ENCODE measurements at regions not wholly inside any gene's neighbourhood (a gene's known extent, or its start where the extent isn't known, plus 50 kb on each side); places are given as distances from the start of the nearest gene placed in this dataset.

GRCh38 chr5:147036691-147037245 is 158.2 kb upstream of the PPP2R2B start:
- whole genome bisulfite sequencing (ENCODE audit: insufficient coverage, insufficient read length): no CpG with 5 or more reads among the region's 4 CpGs
- H3K4me3 ChIP-seq (ENCODE audit: low read length): no peak overlapping the region
- no peaks in the 10 kb centered on the region for H3K4me1 ChIP-seq (ENCODE audit: control insufficient read depth, insufficient read depth, low read length)
- no peaks in the 10 kb centered on the region for H3K9me3 ChIP-seq (ENCODE audit: control insufficient read depth, insufficient read depth, low read length)
- no peak overlapping the region for H3K27ac ChIP-seq (ENCODE audit: low read length)
- DNase-seq (ENCODE audit: low read depth, low spot score): no peak
- H3K27me3 ChIP-seq (ENCODE audit: control insufficient read depth, insufficient read depth, low read length): no peaks in the 10 kb centered on the region
- H3K36me3 ChIP-seq (ENCODE audit: control insufficient read depth, insufficient read depth, low read length): no peaks in the 10 kb centered on the region

- DNase-seq (ENCODE audit: low read depth, low spot score): no peak
- Histone ChIP-seq H3K4me1 (ENCODE audit: control insufficient read depth, insufficient read depth, low read length) (no peaks in the 10 kb centered on the region), H3K4me3 (ENCODE audit: low read length) (no peak overlapping the region), H3K27me3 (ENCODE audit: control insufficient read depth, insufficient read depth, low read length) (no peaks in the 10 kb centered on the region), H3K9me3 (ENCODE audit: control insufficient read depth, insufficient read depth, low read length) (no peaks in the 10 kb centered on the region), H3K36me3 (ENCODE audit: control insufficient read depth, insufficient read depth, low read length) (no peaks in the 10 kb centered on the region), H3K27ac (ENCODE audit: low read length) (no peak overlapping the region)
- no CpG with 5 or more reads among the region's 3 CpGs for WGBS (ENCODE audit: insufficient coverage, insufficient read length)
These were observed 159.1 kb upstream of the PPP2R2B start for GRCh38 chr5:147037515-147038205.

GRCh38 chr5:147040856-147041255 is 162.3 kb upstream of the PPP2R2B start:
- peaks cover 1% of the 10 kb centered on the region; the same call in 1 of the 2 replicates for H3K4me1 ChIP-seq (ENCODE audit: control insufficient read depth, insufficient read depth, low read length)
- no peak overlapping the region for H3K27ac ChIP-seq (ENCODE audit: low read length)
- no peaks in the 10 kb centered on the region for H3K9me3 ChIP-seq (ENCODE audit: control insufficient read depth, insufficient read depth, low read length)
- no peaks in the 10 kb centered on the region for H3K27me3 ChIP-seq (ENCODE audit: control insufficient read depth, insufficient read depth, low read length)
- no peak overlapping the region for H3K4me3 ChIP-seq (ENCODE audit: low read length)
- H3K36me3 ChIP-seq (ENCODE audit: control insufficient read depth, insufficient read depth, low read length): no peaks in the 10 kb centered on the region
- no peak for DNase-seq (ENCODE audit: low read depth, low spot score)
- WGBS (ENCODE audit: insufficient coverage, insufficient read length): no CpG with 5 or more reads among the region's 3 CpGs

GRCh38 chr5:147044572-147045273 is 166.2 kb upstream of the PPP2R2B start:
- peaks cover 1% of the 10 kb centered on the region; the same call in 1 of the 2 replicates for H3K4me1 ChIP-seq (ENCODE audit: control insufficient read depth, insufficient read depth, low read length)
- no peak for DNase-seq (ENCODE audit: low read depth, low spot score)
- no peak overlapping the region for H3K27ac ChIP-seq (ENCODE audit: low read length)
- no CpG with 5 or more reads among the region's 2 CpGs for WGBS (ENCODE audit: insufficient coverage, insufficient read length)
- no peaks in the 10 kb centered on the region for H3K9me3 ChIP-seq (ENCODE audit: control insufficient read depth, insufficient read depth, low read length)
- H3K4me3 ChIP-seq (ENCODE audit: low read length): no peak overlapping the region
- H3K27me3 ChIP-seq (ENCODE audit: control insufficient read depth, insufficient read depth, low read length): no peaks in the 10 kb centered on the region
- no peaks in the 10 kb centered on the region for H3K36me3 ChIP-seq (ENCODE audit: control insufficient read depth, insufficient read depth, low read length)

- no CpG with 5 or more reads among the region's 3 CpGs for WGBS (ENCODE audit: insufficient coverage, insufficient read length)
- Histone ChIP-seq H3K36me3 (ENCODE audit: control insufficient read depth, insufficient read depth, low read length) (no peaks in the 10 kb centered on the region), H3K27me3 (ENCODE audit: control insufficient read depth, insufficient read depth, low read length) (no peaks in the 10 kb centered on the region)
These were observed 166.7 kb upstream of the PPP2R2B start for GRCh38 chr5:147045290-147045689.

GRCh38 chr5:147046281-147046680 is 167.7 kb upstream of the PPP2R2B start:
- DNase-seq (ENCODE audit: low read depth, low spot score): no peak
- Histone ChIP-seq H3K27ac (ENCODE audit: low read length) (no peak overlapping the region), H3K4me3 (ENCODE audit: low read length) (no peak overlapping the region), H3K27me3 (ENCODE audit: control insufficient read depth, insufficient read depth, low read length) (no peaks in the 10 kb centered on the region), H3K4me1 (ENCODE audit: control insufficient read depth, insufficient read depth, low read length) (peaks cover 1% of the 10 kb centered on the region; the same call in 1 of the 2 replicates), H3K9me3 (ENCODE audit: control insufficient read depth, insufficient read depth, low read length) (no peaks in the 10 kb centered on the region), H3K36me3 (ENCODE audit: control insufficient read depth, insufficient read depth, low read length) (no peaks in the 10 kb centered on the region)
- WGBS (ENCODE audit: insufficient coverage, insufficient read length): no CpG with 5 or more reads among the region's 1 CpG

More at GRCh38 chr5:147045290-147045689, 166.7 kb upstream of the PPP2R2B start:
- H3K4me3 ChIP-seq (ENCODE audit: low read length): no peak overlapping the region
- H3K4me1 ChIP-seq (ENCODE audit: control insufficient read depth, insufficient read depth, low read length): peaks cover 1% of the 10 kb centered on the region; the same call in 1 of the 2 replicates
- H3K9me3 ChIP-seq (ENCODE audit: control insufficient read depth, insufficient read depth, low read length): no peaks in the 10 kb centered on the region
- no peak for DNase-seq (ENCODE audit: low read depth, low spot score)
- no peak overlapping the region for H3K27ac ChIP-seq (ENCODE audit: low read length)

- Histone ChIP-seq H3K27me3 (ENCODE audit: control insufficient read depth, insufficient read depth, low read length) (no peaks in the 10 kb centered on the region), H3K4me3 (ENCODE audit: low read length) (no peak overlapping the region), H3K9me3 (ENCODE audit: control insufficient read depth, insufficient read depth, low read length) (no peaks in the 10 kb centered on the region), H3K36me3 (ENCODE audit: control insufficient read depth, insufficient read depth, low read length) (no peaks in the 10 kb centered on the region), H3K4me1 (ENCODE audit: control insufficient read depth, insufficient read depth, low read length) (peaks cover 1% of the 10 kb centered on the region; the same call in 1 of the 2 replicates), H3K27ac (ENCODE audit: low read length) (no peak overlapping the region)
- DNase-seq (ENCODE audit: low read depth, low spot score): no peak
These were observed 168.3 kb upstream of the PPP2R2B start for GRCh38 chr5:147046894-147047293.

- no CpG with 5 or more reads among the region's 2 CpGs for WGBS (ENCODE audit: insufficient coverage, insufficient read length)
- no peak overlapping the region for H3K4me3 ChIP-seq (ENCODE audit: low read length)
These were observed 171.2 kb upstream of the PPP2R2B start for GRCh38 chr5:147049764-147050163.

GRCh38 chr5:147050172-147050571 is 171.6 kb upstream of the PPP2R2B start:
- DNase-seq (ENCODE audit: low read depth, low spot score): no peak
- no peaks in the 10 kb centered on the region for H3K36me3 ChIP-seq (ENCODE audit: control insufficient read depth, insufficient read depth, low read length)
- WGBS (ENCODE audit: insufficient coverage, insufficient read length): no CpG with 5 or more reads among the region's 2 CpGs
- no peak overlapping the region for H3K27ac ChIP-seq (ENCODE audit: low read length)
- no peaks in the 10 kb centered on the region for H3K9me3 ChIP-seq (ENCODE audit: control insufficient read depth, insufficient read depth, low read length)
- H3K4me1 ChIP-seq (ENCODE audit: control insufficient read depth, insufficient read depth, low read length): peaks cover 1% of the 10 kb centered on the region; the same call in 1 of the 2 replicates
- H3K4me3 ChIP-seq (ENCODE audit: low read length): no peak overlapping the region
- no peaks in the 10 kb centered on the region for H3K27me3 ChIP-seq (ENCODE audit: control insufficient read depth, insufficient read depth, low read length)

More at GRCh38 chr5:147049764-147050163, 171.2 kb upstream of the PPP2R2B start:
- Histone ChIP-seq H3K9me3 (ENCODE audit: control insufficient read depth, insufficient read depth, low read length) (no peaks in the 10 kb centered on the region), H3K36me3 (ENCODE audit: control insufficient read depth, insufficient read depth, low read length) (no peaks in the 10 kb centered on the region), H3K27me3 (ENCODE audit: control insufficient read depth, insufficient read depth, low read length) (no peaks in the 10 kb centered on the region), H3K4me1 (ENCODE audit: control insufficient read depth, insufficient read depth, low read length) (peaks cover 1% of the 10 kb centered on the region; the same call in 1 of the 2 replicates), H3K27ac (ENCODE audit: low read length) (no peak overlapping the region)
- DNase-seq (ENCODE audit: low read depth, low spot score): no peak

- no peaks in the 10 kb centered on the region for H3K9me3 ChIP-seq (ENCODE audit: control insufficient read depth, insufficient read depth, low read length)
- no peak for DNase-seq (ENCODE audit: low read depth, low spot score)
- H3K4me3 ChIP-seq (ENCODE audit: low read length): no peak overlapping the region
- no peaks in the 10 kb centered on the region for H3K36me3 ChIP-seq (ENCODE audit: control insufficient read depth, insufficient read depth, low read length)
- no peak overlapping the region for H3K27ac ChIP-seq (ENCODE audit: low read length)
- no peaks in the 10 kb centered on the region for H3K27me3 ChIP-seq (ENCODE audit: control insufficient read depth, insufficient read depth, low read length)
- WGBS (ENCODE audit: insufficient coverage, insufficient read length): no CpG with 5 or more reads among the region's 5 CpGs
- H3K4me1 ChIP-seq (ENCODE audit: control insufficient read depth, insufficient read depth, low read length): no peaks in the 10 kb centered on the region
These were observed 172.6 kb upstream of the PPP2R2B start for GRCh38 chr5:147051193-147051592.

All from iPS DF 6.9 (cell line).